ENCODE measurements at regions not wholly inside any gene's neighbourhood (a gene's known extent, or its start where the extent isn't known, plus 50 kb on each side); places are given as distances from the start of the nearest gene placed in this dataset.

GRCh38 chr1:116265931-116266863, 106.8 kb upstream of the ATP1A1 start:
- TF ChIP-seq CTCF (IDR thresholded peaks at IDR 0.05; ENCODE audit: control insufficient read depth, insufficient read depth, low read depth, low read length, missing control alignments), result no peak
- no peak overlapping the region for H3K4me3 ChIP-seq (ENCODE audit: control insufficient read depth, low read depth, low read length)
- no peak for DNase-seq (ENCODE audit: low read depth)

- no peak overlapping the region for H3K4me3 ChIP-seq (ENCODE audit: control insufficient read depth, low read depth, low read length)
- no peak for DNase-seq (ENCODE audit: low read depth)
- TF ChIP-seq CTCF (IDR thresholded peaks at IDR 0.05; ENCODE audit: control insufficient read depth, insufficient read depth, low read depth, low read length, missing control alignments), result no peak
Observed at GRCh38 chr1:116266864-116267212, 106.2 kb upstream of the ATP1A1 start.

GRCh38 chr1:116268211-116268610, 104.8 kb upstream of the ATP1A1 start:
- DNase-seq (ENCODE audit: low read depth), result no peak
- TF ChIP-seq CTCF (IDR thresholded peaks at IDR 0.05; ENCODE audit: control insufficient read depth, insufficient read depth, low read depth, low read length, missing control alignments), result no peak
- H3K4me3 ChIP-seq (ENCODE audit: control insufficient read depth, low read depth, low read length), result no peak overlapping the region

GRCh38 chr1:116270316-116271057, 102.6 kb upstream of the ATP1A1 start:
- H3K4me3 ChIP-seq (ENCODE audit: control insufficient read depth, low read depth, low read length), result no peak overlapping the region
- TF ChIP-seq CTCF (IDR thresholded peaks at IDR 0.05; ENCODE audit: control insufficient read depth, insufficient read depth, low read depth, low read length, missing control alignments), result no peak
- no peak for DNase-seq (ENCODE audit: low read depth)

GRCh38 chr1:116273042-116273783, 99.8 kb upstream of the ATP1A1 start:
- TF ChIP-seq CTCF (IDR thresholded peaks at IDR 0.05; ENCODE audit: control insufficient read depth, insufficient read depth, low read depth, low read length, missing control alignments), result no peak
- H3K4me3 ChIP-seq (ENCODE audit: control insufficient read depth, low read depth, low read length), result no peak overlapping the region
- DNase-seq (ENCODE audit: low read depth), result no peak

- no peak overlapping the region for H3K4me3 ChIP-seq (ENCODE audit: control insufficient read depth, low read depth, low read length)
Observed at GRCh38 chr1:116276532-116276931, 96.5 kb upstream of the ATP1A1 start.

More at GRCh38 chr1:116276532-116276931, 96.5 kb upstream of the ATP1A1 start:
- no peak for TF ChIP-seq CTCF (IDR thresholded peaks at IDR 0.05; ENCODE audit: control insufficient read depth, insufficient read depth, low read depth, low read length, missing control alignments)
- DNase-seq (ENCODE audit: low read depth), result no peak
